HG03039 (cell line): ENCODE measurements at regions not wholly inside any gene's neighbourhood (a gene's known extent, or its start where the extent isn't known, plus 50 kb on each side); places are given as distances from the start of the nearest gene placed in this dataset.

Experiments
- ATAC-seq: cut with Tn5 transposase; IDR thresholded peaks from one replicate; pipeline ENCODE4 v1.9.1; 2021; ENCODE audit warnings: mild to moderate bottlenecking, moderate library complexity; ENCODE audit not compliant: unreplicated experiment

GRCh38 chr2:20559277-20559676 is 91.6 kb downstream of the HS1BP3 start:
- ATAC-seq: no peak

DNA sequence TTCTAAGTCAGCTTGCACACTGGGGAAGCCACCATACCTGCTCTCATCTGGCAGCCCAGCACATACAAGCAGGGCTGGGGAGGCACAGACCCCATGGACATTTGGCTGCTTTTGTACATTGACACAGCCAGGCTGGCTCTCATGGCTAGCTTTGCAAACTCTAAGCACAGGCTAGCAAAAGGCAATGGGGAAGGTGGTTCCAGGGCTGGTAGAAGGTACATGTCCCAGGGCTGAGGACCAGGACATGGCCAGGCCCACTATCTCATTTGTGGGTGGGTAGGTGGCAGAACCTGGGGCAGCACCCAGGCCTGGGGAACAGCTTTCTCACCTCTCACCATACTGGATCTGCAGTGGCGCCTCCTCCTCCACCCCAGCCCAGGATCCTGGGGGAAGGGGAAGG is 90.9 kb downstream of the HS1BP3 start:
- no peak for ATAC-seq

DNA sequence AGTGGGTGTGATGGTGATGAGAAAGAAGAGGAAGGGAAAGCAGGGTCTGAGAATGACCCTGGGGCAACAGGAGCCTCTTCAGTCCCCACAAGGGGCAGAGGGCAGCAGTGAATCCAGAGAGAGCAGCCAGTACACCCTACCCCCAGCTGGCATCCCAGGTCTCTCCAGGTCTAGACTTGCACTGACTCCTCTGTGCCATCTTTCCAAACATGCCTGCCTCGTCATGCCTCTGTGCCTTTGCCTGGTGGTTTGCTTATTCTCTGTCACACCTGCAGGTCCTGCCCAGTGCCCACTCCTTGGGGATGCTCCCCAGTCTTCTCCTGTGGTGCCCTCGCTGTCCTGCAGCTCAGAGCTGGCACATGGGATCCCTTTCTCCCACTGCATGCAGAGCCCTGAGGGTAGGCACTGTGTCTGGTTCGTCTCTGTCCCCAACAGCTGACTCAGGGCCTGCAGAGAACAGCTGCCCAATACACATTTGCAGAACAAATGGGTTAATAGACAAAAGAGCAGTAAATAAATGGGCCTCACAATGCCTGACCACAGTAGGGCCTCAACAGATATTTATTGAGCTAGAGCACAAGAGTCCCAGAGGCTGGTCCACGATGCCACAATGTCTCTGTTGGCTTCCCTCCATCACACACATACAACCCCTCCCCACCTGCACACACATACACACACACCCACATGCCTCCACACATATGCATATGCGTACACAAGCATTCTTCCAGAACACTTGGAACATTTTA is 89.8 kb downstream of the HS1BP3 start:
- ATAC-seq: no peak

DNA sequence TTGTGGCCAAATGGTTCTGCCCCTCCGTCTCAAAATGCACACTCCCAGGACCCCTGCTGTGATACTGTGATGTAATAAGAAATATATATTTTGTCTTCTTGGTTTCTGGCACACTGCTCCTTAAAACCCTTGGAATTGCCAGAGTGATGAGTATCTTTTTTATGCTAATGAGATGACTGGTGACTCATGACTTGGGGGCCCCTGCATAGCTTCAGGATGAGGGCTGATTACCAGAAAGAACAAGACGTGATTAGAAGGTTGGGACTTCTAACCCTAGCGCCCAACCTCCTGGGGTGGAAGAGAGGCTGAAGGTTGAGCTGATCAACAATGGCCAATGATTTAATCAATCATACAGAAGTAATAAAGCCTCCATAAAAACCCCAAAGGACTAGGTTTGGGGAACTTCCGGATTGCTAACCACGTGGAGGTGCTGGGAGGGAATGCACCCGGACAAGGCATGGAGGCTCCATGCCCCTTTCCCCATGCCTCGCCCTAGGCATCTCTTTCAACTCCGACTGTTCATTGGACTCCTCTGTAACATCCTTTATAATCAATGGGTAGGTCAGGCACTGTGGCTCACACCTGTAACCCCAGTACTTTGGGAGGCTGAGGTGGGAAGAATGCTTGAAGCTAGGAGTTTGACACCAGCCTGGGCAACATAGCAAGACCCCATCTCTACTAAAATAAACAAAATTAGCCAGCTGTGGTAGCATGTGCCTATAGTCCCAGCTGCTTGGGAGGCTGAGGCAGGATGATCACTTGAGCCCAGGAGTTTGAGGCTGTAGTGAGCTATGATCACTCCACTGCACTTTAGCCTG is 89.1 kb downstream of the HS1BP3 start:
- no peak for ATAC-seq

DNA sequence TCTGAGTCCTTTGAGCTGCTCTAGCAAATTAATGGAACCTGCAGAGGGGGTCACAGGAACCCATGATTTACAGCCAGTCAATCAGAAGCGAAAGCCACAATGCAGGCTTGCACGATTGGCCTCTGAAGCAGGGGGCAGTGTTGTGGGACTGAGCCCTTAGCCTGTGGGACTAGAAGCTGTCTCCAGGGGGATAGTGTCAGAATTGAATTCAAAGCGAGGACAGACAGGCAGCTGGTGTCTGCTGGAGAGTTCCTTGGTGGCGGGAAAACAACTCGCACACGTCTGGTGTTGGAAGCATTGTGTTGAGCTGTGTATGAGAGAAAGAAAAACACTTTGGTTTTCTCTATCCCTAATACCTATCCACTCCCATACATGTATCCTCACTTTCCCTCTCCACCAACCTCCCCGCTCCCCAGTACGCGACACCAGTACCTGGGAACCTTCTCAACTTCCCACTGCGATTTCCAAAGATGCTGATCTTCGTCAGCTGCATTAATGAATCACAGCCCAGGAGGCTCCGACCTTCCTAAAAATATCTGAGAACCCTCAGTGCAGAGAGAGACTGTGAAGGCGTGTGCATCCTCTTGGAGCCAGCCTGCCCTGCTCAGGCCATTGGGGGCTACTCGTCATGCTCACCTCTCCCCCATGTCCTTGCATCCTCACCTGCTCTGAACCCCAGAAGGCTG is 88.2 kb downstream of the HS1BP3 start:
- no peak for ATAC-seq

DNA sequence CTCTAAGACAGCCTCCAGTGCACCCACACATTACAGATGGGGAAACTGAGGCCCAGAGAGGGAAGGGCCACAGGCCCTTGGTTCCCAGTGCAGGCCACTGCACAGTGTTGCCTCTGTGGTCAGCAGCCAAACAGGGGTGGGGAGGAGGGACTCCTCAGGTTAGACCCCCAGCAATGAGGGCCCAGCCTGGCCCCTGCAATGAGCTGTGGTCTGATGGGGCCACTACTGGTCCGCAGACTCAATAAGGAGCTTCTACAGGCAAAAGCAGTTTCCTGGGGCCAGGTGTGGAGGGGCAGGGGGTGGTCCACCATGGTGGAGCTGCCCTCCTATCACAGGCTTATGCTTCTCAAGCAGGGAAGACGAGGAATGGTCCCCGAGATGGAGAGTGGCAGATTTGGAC is 87.6 kb downstream of the HS1BP3 start:
- ATAC-seq: no peak

DNA sequence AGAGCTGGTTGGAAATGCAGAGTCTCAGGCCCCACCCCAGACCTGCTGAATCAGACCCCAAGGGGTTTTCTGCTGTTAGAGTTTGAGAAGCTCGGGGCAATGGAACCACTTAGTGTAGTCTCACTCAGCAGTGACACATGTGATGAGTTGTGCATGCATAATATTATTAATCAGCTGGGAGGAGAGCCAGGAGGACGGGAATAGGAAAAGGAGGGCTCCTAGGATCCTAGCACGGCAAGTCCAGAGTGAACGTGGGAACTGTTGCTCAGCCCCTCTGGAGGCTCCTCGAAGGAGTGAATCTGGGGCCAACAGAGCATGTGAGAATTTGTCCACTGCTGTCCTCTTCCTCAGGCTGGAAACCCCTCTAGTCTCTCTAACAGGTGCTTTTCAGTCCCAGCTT is 87.1 kb downstream of the HS1BP3 start:
- ATAC-seq: no peak

DNA sequence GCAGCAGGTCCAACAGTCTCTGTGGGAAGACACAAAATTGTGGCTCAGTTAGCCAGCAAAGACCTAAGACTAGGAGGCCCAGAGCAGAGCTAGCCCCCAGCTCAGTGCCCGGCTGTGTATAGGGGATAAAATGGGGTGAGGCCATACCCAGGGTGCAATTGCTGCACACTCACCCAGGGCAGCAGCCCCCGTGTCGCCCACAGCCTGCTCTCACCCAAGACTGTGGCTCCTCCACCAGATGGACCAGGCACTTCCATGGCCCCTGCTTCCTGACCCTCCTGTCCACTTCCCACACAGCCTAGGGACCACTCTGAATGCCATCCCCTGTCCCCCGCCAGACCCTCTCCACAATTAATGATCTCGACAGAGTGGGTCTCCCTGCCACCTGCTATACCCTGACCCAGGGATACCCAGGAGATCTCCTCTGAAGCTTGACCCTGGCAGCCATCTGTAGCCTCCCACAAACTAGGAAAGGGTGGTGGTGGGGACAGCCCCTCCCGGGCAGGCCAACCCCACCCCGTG is 85.7 kb downstream of the HS1BP3 start:
- no peak for ATAC-seq

- ATAC-seq: no peak
Observed at GRCh38 chr2:20565623-20566236, 85.2 kb downstream of the HS1BP3 start.

DNA sequence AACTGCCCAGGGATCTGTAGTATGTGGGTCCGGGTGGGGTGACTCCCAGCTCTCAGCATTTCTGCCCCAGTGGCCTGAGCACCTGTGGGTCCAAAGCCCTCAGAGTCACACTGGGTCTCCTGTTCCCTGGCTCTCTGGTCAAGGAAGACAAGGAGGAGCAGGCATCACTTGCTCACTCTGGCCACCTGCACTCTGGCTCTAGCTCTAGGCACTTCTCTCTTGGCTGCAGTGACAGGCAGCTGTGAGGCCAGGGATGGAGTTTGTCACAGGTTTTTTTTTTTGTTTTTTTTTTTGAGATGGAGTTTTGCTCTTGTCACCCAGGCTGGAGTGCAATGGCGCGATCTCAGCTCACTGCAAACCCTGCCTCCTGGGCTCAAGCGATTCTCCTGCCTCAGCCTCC is 84.6 kb downstream of the HS1BP3 start:
- ATAC-seq: no peak

- ATAC-seq: no peak
Observed at GRCh38 chr2:20567159-20567925, 83.6 kb downstream of the HS1BP3 start.
